Stomach (tissue), 8 donors: ENCODE measurements at regions not wholly inside any gene's neighbourhood (a gene's known extent, or its start where the extent isn't known, plus 50 kb on each side); places are given as distances from the start of the nearest gene placed in this dataset.

Experiments
- DNase-seq, 2 donors: peaks; one replicate each; pipeline versions ENCODE4 v3.0.0 to v3.0.0-alpha.2; 2013 to 2019
- H3K27ac ChIP-seq, 5 donors: fragments of 200-600 bp in 4 of 5; sonication (generic) in 4 of 5; one replicate each; pipeline ENCODE4 v1.5.1; 2013 to 2019; ENCODE audit warnings: mild to moderate bottlenecking in 1 of 5, moderate library complexity in 1 of 5
- H3K27me3 ChIP-seq, 3 donors: fragments of 200-600 bp; sonication (generic); one replicate each; pipeline ENCODE4 v1.5.1; 2017 to 2019; ENCODE audit warnings: mixed run types in 1 of 3
- H3K36me3 ChIP-seq, 4 donors: fragments of 200-600 bp; sonication (generic); 1 replicate in 3 of 4; 2 replicates in 1 of 4; pipeline ENCODE4 v1.5.1; 2016 to 2019
- H3K4me1 ChIP-seq, 4 donors: fragments of 200-600 bp; sonication (generic); one replicate each; pipeline ENCODE4 v1.5.1; 2016 to 2019
- H3K4me3 ChIP-seq, 4 donors: fragments of 200-600 bp; sonication (generic) in 3 of 4; one replicate each; pipeline ENCODE4 v1.5.1; 2016 to 2019; ENCODE audit warnings: mild to moderate bottlenecking in 1 of 4
- H3K9me3 ChIP-seq, 4 donors: fragments of 200-600 bp; sonication (generic); one replicate each; pipeline ENCODE4 v1.5.1; 2016 to 2019
- EP300 ChIP-seq: sonication (generic); formaldehyde crosslinking; IDR thresholded peaks from one replicate; pipeline ENCODE4 v1.6.1; 2017; ENCODE audit warnings: antibody characterized with exemption
- POLR2A ChIP-seq, 4 donors: fragments of 450-650 bp; IDR thresholded peaks; one replicate each; pipeline ENCODE4 v1.6.1; 2016; ENCODE audit warnings: antibody characterized with exemption in 4 of 4, control low read depth in 2 of 4, mild to moderate bottlenecking in 1 of 4, moderate library complexity in 1 of 4
- POLR2AphosphoS5 ChIP-seq, 3 donors: sonication (generic); formaldehyde crosslinking; IDR thresholded peaks; one replicate each; pipeline ENCODE4 v1.6.1; 2016; ENCODE audit warnings: antibody characterized with exemption in 3 of 3
- WGBS, 5 donors: extraction: QIAGEN DNeasy Blood & Tissue Kit in 3 of 5; methylation state at CpG; one replicate each; pipeline versions ENCODE4 v1.1.5 to v1.1.7; 2013 to 2018; 5-methylcytosine and 5-hydroxymethylcytosine counted together
- intact Hi-C: fragments of 100-400 bp; cut with DNase I; formaldehyde crosslinking; loops from one replicate; pipeline ENCODE4 v1.15.1; 2023; ENCODE audit warnings: low total_unique reads
- TF ChIP-seq, protein P1 (sequence below), 7 experiments: fragments of 450-650 bp in 4 of 7; fragments of 200-600 bp in 3 of 7; sonication (generic) in 3 of 7; IDR thresholded peaks; one replicate each; pipeline ENCODE4 v1.5.1; 2016 to 2019; ENCODE audit warnings: antibody characterized with exemption in 7 of 7, control low read depth in 2 of 7, mild to moderate bottlenecking in 1 of 7
- donor health status: healthy with polysubstance abuse.
- donor health status: Bipolar disorder and iron deficiency.
- donor health status: healthy.

DNA sequence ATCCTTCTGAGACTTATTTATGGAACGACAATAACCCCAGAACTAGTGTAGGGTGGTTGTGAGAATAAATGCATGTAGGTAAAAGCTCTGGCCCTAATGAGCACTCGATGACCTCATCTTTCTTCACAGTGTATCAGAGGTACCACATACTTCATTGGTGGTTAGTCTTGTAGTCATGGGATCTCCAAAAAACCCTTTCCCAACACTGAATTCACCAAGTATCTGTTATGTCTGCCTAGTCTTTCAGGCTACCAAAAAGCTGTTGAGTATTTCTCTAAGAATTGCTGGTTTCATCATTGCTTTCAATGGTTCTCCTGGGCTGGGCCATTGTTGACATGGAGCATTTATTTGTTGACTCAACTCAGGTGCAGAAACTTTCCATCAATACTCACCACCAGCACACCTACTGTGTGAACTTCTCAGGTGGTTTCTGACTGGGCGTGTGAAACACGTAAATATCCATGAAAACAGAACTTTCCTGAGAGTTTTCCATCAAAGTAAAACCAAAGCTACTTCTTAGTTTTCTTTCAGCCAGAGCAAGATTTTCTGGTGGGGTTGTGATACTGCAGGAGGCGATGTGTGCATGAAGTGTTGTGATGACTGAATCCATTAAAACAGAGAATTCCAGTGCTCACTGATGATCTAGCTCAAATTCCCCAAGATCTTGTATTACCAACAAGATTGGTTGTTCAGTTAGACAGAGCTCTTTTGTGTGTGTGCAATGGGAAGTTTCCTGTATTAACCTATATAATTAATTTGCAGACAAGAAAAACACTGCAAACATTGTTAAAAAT is 51.4 kb upstream of the SLC35B4 start:
- H3K27ac ChIP-seq = peak overlapping the region; percentile 67 to 84 (median 77)
- intact Hi-C loops = no loop called here
- TF ChIP-seq, protein P1, sequence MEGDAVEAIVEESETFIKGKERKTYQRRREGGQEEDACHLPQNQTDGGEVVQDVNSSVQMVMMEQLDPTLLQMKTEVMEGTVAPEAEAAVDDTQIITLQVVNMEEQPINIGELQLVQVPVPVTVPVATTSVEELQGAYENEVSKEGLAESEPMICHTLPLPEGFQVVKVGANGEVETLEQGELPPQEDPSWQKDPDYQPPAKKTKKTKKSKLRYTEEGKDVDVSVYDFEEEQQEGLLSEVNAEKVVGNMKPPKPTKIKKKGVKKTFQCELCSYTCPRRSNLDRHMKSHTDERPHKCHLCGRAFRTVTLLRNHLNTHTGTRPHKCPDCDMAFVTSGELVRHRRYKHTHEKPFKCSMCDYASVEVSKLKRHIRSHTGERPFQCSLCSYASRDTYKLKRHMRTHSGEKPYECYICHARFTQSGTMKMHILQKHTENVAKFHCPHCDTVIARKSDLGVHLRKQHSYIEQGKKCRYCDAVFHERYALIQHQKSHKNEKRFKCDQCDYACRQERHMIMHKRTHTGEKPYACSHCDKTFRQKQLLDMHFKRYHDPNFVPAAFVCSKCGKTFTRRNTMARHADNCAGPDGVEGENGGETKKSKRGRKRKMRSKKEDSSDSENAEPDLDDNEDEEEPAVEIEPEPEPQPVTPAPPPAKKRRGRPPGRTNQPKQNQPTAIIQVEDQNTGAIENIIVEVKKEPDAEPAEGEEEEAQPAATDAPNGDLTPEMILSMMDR (IDR thresholded peaks at IDR 0.05) = no peak
- TF ChIP-seq EP300 (no peak), POLR2AphosphoS5 (IDR thresholded peaks at IDR 0.05) (no peak), POLR2A (IDR thresholded peaks at IDR 0.05) (no peak)

More for the DNA sequence above, 51.4 kb upstream of the SLC35B4 start:
- no peaks in the 10 kb centered on the region for H3K27me3 ChIP-seq
- no peaks in the 10 kb centered on the region for H3K36me3 ChIP-seq
- H3K9me3 ChIP-seq = no peaks in the 10 kb centered on the region
- H3K4me1 ChIP-seq = peaks cover 11 to 46% (median 18%) of the 10 kb centered on the region in 4 donors
- no peak for DNase-seq
- no peak overlapping the region for H3K4me3 ChIP-seq
- WGBS, 5 donors = 77 to 87% (median 80%) methylated on average over 5 of the region's 5 CpGs
